AG08396 (cell line): ENCODE measurements at regions not wholly inside any gene's neighbourhood (a gene's known extent, or its start where the extent isn't known, plus 50 kb on each side); places are given as distances from the start of the nearest gene placed in this dataset.

Experiments used
- DNase-seq: peaks from one replicate; pipeline ENCODE4 v3.0.0; 2012; ENCODE audit warnings: low spot score, mixed read lengths

DNA sequence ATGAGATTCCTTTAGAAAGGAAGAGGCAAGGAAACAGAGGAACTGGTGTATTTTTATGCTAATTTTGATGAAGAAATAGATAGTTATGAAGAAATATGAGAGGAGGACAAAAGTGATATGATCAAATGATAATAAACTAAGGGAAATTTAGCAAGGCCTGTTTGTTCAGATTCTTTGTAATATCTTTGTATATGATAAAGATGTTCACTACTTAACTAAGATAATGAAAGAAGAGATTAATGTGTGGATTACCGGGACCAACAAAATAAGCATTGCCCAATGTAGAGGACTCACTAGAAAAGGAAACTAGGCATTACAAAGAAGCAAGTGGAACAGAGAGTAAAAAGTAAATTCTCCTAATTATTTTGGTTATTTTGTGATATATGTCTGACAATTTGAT, 99.0 kb upstream of the FIGN start:
- DNase-seq = no peak

DNA sequence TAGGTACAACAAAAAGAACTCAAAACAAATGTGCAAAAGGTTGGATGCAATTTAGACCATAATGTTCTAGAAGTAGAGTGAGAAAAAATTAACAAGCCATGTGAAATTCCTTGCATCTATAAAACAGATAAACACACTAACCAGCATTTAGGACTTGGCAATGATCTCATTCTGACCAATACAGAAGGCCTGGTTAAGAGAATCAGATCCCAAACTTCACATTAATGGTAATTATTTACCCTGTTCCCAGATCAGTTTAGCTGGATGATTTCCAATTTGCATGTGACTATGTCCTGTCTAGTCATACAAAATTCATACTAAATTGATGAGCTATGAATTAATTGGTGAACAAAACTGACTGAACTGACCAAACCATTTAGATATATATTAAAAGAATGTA, 98.4 kb upstream of the FIGN start:
- no peak for DNase-seq

DNA sequence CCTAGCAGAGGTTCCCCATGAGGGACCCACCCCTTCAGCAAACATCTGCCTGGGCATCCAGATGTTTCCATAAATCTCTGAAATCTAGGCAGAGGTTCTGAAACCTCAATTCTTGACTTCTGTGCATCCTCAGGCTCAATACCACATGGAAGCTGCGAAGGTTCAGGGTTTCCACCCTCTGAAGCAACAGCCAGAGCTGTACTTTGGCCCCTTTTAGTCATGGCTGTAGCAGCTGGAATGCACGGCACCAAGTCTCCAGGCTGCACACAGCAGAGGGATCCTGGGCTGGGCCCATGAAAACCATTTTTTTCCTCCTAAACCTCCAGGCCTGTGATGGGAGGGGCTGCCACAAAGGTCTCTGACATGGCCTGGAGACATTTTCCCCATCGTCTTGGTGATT, 93.0 kb upstream of the FIGN start:
- DNase-seq = no peak

DNA sequence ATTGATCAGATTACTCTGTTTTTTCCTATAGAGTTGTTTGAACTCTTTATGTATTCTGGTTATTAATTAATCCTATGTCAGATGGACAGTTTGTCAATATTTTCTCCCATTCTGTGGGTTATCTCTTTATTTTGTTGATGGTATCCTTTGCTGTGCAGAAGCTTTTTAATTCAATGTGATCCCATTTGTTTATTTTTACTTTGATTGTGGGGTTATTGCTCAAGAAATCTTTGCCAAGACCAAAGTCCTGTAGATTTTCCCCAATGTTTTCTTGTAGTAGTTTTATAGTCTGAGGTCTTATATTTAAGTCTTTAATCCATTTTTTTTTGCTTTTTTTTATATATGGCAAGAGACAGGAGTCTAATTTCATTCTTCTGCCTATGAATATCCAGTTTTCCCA, 86.2 kb upstream of the FIGN start:
- no peak for DNase-seq

DNA sequence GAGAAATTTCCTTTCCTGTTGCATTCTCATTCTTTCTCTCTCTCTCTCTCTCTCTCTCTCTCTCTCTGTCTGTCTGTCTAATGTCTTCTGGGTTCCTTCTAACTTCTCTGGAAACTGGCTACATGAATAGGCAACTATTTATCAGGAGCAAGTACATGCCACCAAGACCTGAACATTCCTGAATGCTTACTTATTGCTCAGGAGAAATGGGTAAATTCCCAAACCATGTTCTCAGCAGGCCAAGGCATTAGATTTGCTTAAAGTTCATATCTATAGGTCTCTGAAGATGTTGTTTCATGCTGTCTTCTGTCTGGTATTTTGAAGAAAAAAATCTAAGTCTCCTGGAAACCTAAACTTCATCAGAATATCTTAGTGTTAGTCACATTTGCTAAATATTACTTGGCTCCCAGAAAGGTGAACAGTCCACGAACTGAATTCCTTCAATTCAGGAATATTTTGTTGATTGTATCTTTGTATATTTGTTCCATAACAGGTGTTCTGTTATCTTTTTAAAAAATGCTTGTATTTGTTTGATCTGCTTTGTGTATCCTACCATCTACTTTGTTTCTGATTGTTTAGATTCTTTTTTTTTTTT, 77.2 kb upstream of the FIGN start:
- no peak for DNase-seq

DNA sequence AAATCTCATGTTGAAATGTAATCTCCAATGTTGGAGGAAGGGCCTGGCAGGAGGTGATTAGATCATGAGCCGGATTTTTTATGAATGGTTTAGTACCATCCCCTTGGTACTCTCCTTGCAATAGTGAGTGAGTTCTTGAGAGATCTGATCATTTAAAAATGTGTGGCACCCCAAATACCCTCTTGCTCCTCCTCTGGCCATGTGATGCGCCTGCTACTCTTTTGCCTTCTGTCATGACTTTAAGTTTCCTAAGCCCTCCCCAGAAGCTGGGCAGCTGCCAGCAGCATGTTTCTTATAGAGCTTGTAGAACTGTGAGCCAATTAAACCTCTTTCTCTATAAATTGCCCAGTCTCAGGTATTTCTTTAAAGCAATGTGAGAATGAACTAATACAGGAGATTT, 72.6 kb upstream of the FIGN start:
- no peak for DNase-seq

DNA sequence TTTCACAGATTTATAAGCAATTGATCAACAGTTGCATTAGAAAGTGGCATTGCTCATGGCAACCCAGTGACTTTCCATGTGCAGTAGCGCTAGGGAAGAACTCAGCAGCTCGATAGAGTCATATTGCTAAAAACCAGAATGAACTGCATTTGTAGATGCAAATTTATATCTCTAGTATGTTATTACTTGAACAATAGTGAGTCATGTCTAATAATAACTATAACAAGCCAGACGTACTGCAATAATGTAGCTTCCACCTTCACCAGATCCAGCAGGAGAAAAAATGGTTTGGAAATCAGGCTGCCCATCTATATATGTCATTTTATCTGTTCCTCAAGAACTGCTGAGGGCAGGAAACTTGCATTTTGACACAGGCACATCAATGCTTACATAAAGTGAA, 66.5 kb upstream of the FIGN start:
- DNase-seq = no peak

DNA sequence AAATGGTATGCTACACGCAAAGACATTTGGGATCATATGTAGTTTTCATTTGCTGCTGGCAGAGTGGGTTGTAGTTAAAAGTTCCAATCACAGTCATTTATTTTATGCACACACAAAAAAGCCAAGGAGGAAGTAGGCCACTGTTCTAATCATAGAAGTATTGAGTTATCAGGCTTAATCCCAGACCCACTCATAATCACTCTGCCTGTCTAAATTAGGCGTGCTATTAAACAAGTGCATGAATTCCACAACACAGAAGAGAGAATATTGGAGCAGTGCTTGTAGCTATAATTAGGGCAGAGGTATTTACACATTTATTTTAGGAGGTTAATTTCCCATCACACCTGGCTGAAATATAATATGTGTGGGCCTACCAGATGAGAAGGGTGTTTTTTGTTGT, 65.7 kb upstream of the FIGN start:
- DNase-seq = no peak

DNA sequence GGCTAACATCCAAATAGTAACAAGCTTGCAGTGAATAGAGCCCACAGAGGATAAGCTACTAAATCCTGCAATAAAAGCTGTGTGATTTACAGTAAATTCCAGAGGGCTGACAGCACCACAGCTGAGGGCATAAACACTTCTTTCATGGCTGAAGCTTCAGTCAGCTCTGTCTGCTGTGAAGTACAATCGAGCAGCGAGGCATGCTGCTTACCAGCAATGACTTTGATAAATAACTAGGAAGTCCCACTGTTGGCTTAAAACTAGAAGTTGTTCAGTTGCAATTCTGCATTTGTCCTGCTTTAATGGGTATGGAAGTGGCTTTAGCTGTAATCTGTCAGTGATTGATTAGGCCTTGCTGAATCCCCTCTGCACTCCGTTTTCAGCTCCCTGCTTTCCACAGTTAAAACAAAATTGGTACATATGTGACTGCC, 65.2 kb upstream of the FIGN start:
- DNase-seq = peak; percentile 5

DNA sequence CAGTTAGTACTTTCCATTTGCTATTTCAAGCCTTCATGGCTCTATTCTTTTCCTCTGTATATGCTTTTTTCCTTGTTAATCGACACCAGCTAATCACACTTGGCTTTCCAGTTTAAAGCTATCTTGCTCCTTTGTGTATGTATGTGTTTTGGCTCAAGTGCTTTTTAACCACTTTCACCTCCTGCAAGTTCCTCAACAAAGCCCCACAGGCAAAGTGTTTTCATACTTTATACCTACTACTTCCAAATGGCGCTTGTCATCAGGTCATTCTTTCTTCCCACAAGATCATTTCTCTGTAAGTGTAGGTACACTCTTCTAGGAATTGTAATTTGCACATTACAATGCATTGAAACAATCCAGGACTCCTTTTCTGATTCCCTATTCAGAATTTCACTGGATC, 64.0 kb upstream of the FIGN start:
- no peak for DNase-seq

DNA sequence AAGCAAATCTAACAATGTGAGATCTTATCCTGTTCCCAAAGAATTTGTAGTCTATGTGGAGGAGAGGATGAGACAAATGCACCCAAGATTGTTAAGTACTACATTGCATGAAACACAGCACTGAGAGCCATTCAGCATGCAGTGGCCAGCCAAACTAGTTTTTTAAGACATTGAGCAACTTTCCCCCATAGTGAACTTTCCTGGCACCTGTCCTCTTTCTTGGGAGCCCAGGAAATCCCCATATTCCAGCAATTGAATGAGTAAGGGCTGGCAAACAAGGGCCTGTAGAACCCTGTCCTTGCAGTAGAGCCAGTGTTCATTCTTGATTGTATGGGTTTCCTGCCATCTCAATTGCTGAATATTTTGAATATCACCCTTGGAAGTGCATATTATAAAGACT, 58.8 kb upstream of the FIGN start:
- DNase-seq = no peak
